ENCODE measurements at regions not wholly inside any gene's neighbourhood (a gene's known extent, or its start where the extent isn't known, plus 50 kb on each side); places are given as distances from the start of the nearest gene placed in this dataset.

DNA sequence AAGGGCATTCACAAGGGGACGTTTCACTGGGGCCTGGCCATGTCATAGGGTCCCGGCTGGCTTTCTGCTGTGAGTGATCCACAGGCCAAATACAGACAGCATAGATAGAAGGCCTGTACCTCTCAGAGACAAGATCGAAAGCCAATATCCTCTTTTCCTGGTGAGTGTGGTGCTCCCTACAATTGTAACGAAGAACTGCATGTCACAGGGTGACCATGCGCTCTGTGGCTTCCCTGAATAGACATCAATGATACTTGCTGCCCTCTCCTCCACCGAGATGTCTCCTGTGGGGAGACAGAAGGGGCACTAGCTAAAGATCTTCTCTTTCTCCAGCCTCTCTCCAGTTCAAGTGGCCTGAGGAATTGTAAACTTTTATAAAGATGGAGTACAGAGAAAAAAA, 226.1 kb upstream of the POU2AF2 start:
- H3K27ac ChIP-seq = no peak overlapping the region
- no peak for TF ChIP-seq POLR2A (IDR thresholded peaks at IDR 0.05)
- TF ChIP-seq, protein P1, sequence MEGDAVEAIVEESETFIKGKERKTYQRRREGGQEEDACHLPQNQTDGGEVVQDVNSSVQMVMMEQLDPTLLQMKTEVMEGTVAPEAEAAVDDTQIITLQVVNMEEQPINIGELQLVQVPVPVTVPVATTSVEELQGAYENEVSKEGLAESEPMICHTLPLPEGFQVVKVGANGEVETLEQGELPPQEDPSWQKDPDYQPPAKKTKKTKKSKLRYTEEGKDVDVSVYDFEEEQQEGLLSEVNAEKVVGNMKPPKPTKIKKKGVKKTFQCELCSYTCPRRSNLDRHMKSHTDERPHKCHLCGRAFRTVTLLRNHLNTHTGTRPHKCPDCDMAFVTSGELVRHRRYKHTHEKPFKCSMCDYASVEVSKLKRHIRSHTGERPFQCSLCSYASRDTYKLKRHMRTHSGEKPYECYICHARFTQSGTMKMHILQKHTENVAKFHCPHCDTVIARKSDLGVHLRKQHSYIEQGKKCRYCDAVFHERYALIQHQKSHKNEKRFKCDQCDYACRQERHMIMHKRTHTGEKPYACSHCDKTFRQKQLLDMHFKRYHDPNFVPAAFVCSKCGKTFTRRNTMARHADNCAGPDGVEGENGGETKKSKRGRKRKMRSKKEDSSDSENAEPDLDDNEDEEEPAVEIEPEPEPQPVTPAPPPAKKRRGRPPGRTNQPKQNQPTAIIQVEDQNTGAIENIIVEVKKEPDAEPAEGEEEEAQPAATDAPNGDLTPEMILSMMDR (IDR thresholded peaks at IDR 0.05 in 4 of 5, conservative IDR thresholded peaks at IDR 0.05 in 1 of 5) = no peak
- H3K4me3 ChIP-seq = no peak overlapping the region
- no peaks in the 10 kb centered on the region for H3K9me3 ChIP-seq
- DNase-seq (no peak), ATAC-seq (no peak)
- no peaks in the 10 kb centered on the region for H3K36me3 ChIP-seq
- intact Hi-C loops (cut with DNase I; ENCODE audit: low total_unique reads) (no loop called here), in situ Hi-C loops (cut with MboI; ENCODE audit: low sequenced_read_pairs in 4 of 4) (no loop called here)
- H3K4me1 ChIP-seq = no peaks in the 10 kb centered on the region
- H3K27me3 ChIP-seq = no peaks in the 10 kb centered on the region

DNA sequence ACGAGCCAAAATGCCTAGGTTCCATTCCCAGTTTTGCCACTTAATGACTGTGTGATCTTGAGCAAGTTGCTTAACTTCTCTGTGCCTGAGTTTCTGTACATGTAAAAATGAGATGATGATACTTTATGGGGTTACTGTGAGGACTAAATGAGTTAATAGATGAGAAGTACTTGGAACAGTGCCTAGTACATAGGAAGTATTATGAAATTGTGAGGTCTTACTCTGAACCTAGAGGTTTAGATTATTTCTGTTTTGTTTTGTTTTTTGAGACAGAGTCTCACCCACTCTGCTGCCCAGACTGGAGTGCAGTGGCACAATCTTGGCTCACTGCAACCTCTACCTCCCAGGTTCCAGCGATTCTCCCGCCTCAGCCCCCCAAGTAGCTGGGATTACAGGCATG, 227.0 kb upstream of the POU2AF2 start:
- H3K9me3 ChIP-seq = no peaks in the 10 kb centered on the region
- DNase-seq = no peak
- TF ChIP-seq POLR2A (IDR thresholded peaks at IDR 0.05) = no peak
- TF ChIP-seq, protein P1 (IDR thresholded peaks at IDR 0.05 in 4 of 5, conservative IDR thresholded peaks at IDR 0.05 in 1 of 5) = no peak
- no peaks in the 10 kb centered on the region for H3K27me3 ChIP-seq
- in situ Hi-C loops (cut with MboI; ENCODE audit: low sequenced_read_pairs in 4 of 4) (no loop called here), intact Hi-C loops (cut with DNase I; ENCODE audit: low total_unique reads) (no loop called here)
- H3K4me3 ChIP-seq = no peak overlapping the region
- H3K36me3 ChIP-seq = no peaks in the 10 kb centered on the region
- H3K4me1 ChIP-seq = no peaks in the 10 kb centered on the region
- no peak for ATAC-seq
- no peak overlapping the region for H3K27ac ChIP-seq

DNA sequence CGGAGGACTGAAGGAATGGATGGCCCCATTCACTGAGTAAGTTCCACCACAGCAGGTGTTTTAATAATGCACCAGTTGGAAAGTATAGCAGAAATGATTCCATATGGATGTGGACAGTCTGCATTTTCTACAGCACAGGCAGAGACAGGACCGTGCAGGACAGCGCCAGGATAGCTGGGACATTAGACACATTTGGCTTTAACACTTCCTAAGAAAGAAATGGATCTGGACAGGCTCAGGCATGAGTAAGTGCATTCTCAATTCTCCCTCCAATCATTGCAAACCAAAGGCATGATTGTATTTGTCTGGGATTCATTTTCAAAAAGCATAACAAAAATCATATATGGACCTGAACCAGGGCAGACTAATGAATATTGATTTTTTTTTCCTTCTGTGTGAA, 233.0 kb upstream of the POU2AF2 start:
- no peak overlapping the region for H3K4me3 ChIP-seq
- no peaks in the 10 kb centered on the region for H3K36me3 ChIP-seq
- H3K4me1 ChIP-seq = no peaks in the 10 kb centered on the region
- no peaks in the 10 kb centered on the region for H3K9me3 ChIP-seq
- no peak overlapping the region for H3K27ac ChIP-seq
- TF ChIP-seq, protein P1 (IDR thresholded peaks at IDR 0.05 in 4 of 5, conservative IDR thresholded peaks at IDR 0.05 in 1 of 5) = no peak
- TF ChIP-seq POLR2A (IDR thresholded peaks at IDR 0.05) = no peak
- ATAC-seq (no peak), DNase-seq (no peak)
- in situ Hi-C loops (cut with MboI; ENCODE audit: low sequenced_read_pairs in 4 of 4) (no loop called here), intact Hi-C loops (cut with DNase I; ENCODE audit: low total_unique reads) (no loop called here)
- no peaks in the 10 kb centered on the region for H3K27me3 ChIP-seq

DNA sequence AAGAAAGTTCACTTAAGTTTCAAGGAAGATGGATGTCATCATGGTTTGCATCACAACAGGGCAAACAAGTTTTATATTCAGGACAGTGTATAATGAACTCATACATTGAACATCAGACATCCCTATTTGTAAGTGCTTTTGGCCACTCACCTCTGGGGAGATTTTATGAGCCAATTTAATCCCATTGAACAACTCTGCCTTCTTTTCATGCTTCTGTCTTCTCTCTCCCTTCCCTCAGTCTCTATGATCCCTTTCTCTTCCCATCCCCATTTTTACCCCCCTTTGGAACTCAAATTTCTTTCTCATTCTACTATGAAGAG, 234.3 kb upstream of the POU2AF2 start:
- Histone ChIP-seq H3K9me3 (no peaks in the 10 kb centered on the region), H3K4me1 (no peaks in the 10 kb centered on the region), H3K36me3 (no peaks in the 10 kb centered on the region), H3K27ac (no peak overlapping the region), H3K27me3 (no peaks in the 10 kb centered on the region), H3K4me3 (no peak overlapping the region)
- intact Hi-C loops (cut with DNase I; ENCODE audit: low total_unique reads) (no loop called here), in situ Hi-C loops (cut with MboI; ENCODE audit: low sequenced_read_pairs in 4 of 4) (no loop called here)
- no peak for ATAC-seq
- DNase-seq = no peak
- TF ChIP-seq POLR2A (IDR thresholded peaks at IDR 0.05) = no peak
- TF ChIP-seq, protein P1 (IDR thresholded peaks at IDR 0.05 in 4 of 5, conservative IDR thresholded peaks at IDR 0.05 in 1 of 5) = no peak

DNA sequence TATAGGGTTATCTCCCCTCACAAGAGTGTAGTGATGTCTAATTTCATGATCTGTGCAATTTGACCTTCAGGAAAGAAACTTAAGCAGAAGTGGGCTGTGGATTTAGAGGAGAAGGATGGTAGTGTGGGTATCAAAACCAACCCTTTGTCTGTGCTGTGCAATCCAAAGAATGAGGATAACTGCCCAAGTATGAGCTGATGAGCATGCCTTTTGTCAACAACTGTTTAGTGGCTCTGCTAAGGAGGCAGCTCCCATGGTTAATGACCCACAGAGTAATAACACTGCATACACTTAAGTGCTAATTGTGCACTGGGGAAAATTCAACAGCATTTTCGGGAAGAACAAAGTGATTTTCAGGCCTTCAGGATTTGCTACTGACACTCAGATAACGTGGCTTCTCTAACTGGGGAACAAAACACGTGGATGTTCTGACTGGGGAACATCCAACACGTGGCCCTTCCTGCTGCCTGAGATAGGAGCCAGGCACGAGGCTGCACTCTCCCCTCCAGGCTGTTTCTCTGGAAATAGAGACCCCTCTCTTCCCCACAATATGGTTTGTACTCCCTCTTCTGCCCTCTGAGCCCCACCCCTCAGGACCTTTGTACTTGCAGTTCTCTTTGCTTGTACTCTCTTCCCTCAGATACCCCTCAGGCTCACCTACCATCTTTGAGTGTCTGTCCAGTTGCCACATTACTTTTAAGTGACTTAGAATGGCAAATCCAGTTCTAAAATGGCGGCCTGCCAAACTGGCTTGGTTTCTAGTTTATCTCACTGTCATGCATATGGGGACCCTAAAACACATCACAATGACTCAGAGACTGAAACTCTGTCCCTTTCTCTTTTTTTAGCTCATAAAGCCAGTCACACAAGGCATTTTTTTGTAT, 234.9 kb upstream of the POU2AF2 start:
- DNase-seq (no peak), ATAC-seq (no peak)
- Histone ChIP-seq H3K27me3 (no peaks in the 10 kb centered on the region), H3K4me3 (no peak overlapping the region), H3K27ac (no peak overlapping the region), H3K36me3 (no peaks in the 10 kb centered on the region), H3K4me1 (no peaks in the 10 kb centered on the region), H3K9me3 (no peaks in the 10 kb centered on the region)
- TF ChIP-seq, protein P1 (IDR thresholded peaks at IDR 0.05 in 4 of 5, conservative IDR thresholded peaks at IDR 0.05 in 1 of 5) = no peak
- TF ChIP-seq POLR2A (IDR thresholded peaks at IDR 0.05) = no peak
- intact Hi-C loops (cut with DNase I; ENCODE audit: low total_unique reads) = no loop called here
- in situ Hi-C loops (cut with MboI; ENCODE audit: low sequenced_read_pairs in 4 of 4) = no loop called here
